SK-N-MC (cell line): ENCODE measurements at regions not wholly inside any gene's neighbourhood (a gene's known extent, or its start where the extent isn't known, plus 50 kb on each side); places are given as distances from the start of the nearest gene placed in this dataset.

ENCODE experiments used
- EZH2 ChIP-seq: fragments of 200-600 bp; sonication (generic); IDR thresholded peaks from one replicate; pipeline ENCODE4 v1.6.1; 2017; ENCODE audit warnings: antibody characterized with exemption
- FOXP2 ChIP-seq: optimal IDR thresholded peaks from 2 replicates; pipeline ENCODE3; 2011; ENCODE audit warnings: mild to moderate bottlenecking, moderate library complexity; ENCODE audit not compliant: insufficient read depth; ENCODE audit errors: extremely low read length, control extremely low read depth
- POLR2AphosphoS5 ChIP-seq: IDR thresholded peaks from 2 replicates; pipeline ENCODE4 v1.6.1; 2012; ENCODE audit warnings: mild to moderate bottlenecking, low read depth, low read length, borderline replicate concordance

DNA sequence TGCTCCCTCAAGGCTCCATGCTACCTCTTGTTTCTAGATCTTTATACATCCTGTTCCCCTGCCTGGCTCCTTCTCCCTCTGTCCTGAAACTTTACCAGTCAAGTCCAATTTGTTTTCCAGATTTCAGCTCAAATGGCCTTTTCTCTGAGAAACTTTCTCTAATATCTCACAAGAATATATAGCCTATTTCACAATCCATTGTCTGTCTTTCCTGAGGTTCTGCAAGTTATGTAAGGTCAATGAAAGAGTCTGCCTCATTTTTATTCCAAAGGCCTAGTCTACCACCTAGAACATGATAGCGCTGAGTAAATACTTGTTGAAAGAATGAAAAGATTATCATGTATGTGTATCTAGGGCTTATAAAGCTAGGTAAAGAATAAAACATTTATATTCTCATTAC, 348.8 kb downstream of the SPRY2 start:
- TF ChIP-seq EZH2 (no peak), POLR2AphosphoS5 (no peak), FOXP2 (no peak)
